NCI-H510A (cell line): ENCODE measurements at regions not wholly inside any gene's neighbourhood (a gene's known extent, or its start where the extent isn't known, plus 50 kb on each side); places are given as distances from the start of the nearest gene placed in this dataset.
A peak's percentile ranks its signal among the peaks of the same experiment; 100 is the strongest.
"Not testable (repeated sequence)": the region's sequence is repeated elsewhere in the genome, so short reads cannot be mapped to it uniquely, and the experiment has no call there.

Experiments
- DNase-seq: peaks from one replicate; lab custom pipeline; 2025; lab: John Stamatoyannopoulos, UW

GRCh38 chr15:35282965-35283496, 197.9 kb upstream of the NANOGP8 start:
- DNase-seq, result no peak

GRCh38 chr15:35281515-35281914, 196.4 kb upstream of the NANOGP8 start:
- no peak for DNase-seq

GRCh38 chr15:35279811-35280210, 194.7 kb upstream of the NANOGP8 start:
- no peak for DNase-seq

- no peak for DNase-seq
Observed at GRCh38 chr15:35271371-35272043, 186.4 kb upstream of the NANOGP8 start.

- no peak for DNase-seq
Observed at GRCh38 chr15:35260941-35261340, 175.8 kb upstream of the NANOGP8 start.

GRCh38 chr15:35260274-35260673, 175.2 kb upstream of the NANOGP8 start:
- DNase-seq, result not testable (repeated sequence)

GRCh38 chr15:35256551-35256950, 171.5 kb upstream of the NANOGP8 start:
- peak; percentile 26 for DNase-seq

- DNase-seq, result no peak
Observed at GRCh38 chr15:35256141-35256540, 171.0 kb upstream of the NANOGP8 start.

- not testable (repeated sequence) for DNase-seq
Observed at GRCh38 chr15:35254908-35255307, 169.8 kb upstream of the NANOGP8 start.

GRCh38 chr15:35254062-35254461, 169.0 kb upstream of the NANOGP8 start:
- no peak for DNase-seq

GRCh38 chr15:35252351-35252865, 167.3 kb upstream of the NANOGP8 start:
- DNase-seq, result no peak

- DNase-seq, result no peak
Observed at GRCh38 chr15:35247150-35247549, 162.1 kb upstream of the NANOGP8 start.

GRCh38 chr15:35246451-35246850, 161.4 kb upstream of the NANOGP8 start:
- no peak for DNase-seq

- DNase-seq, result not testable (repeated sequence)
Observed at GRCh38 chr15:35245681-35246080, 160.6 kb upstream of the NANOGP8 start.

- DNase-seq, result no peak
Observed at GRCh38 chr15:35244227-35244626, 159.1 kb upstream of the NANOGP8 start.

GRCh38 chr15:35243758-35244157, 158.7 kb upstream of the NANOGP8 start:
- DNase-seq, result no peak

GRCh38 chr15:35239693-35240092, 154.6 kb upstream of the NANOGP8 start:
- not testable (repeated sequence) for DNase-seq

GRCh38 chr15:35238448-35238847, 153.4 kb upstream of the NANOGP8 start:
- DNase-seq, result not testable (repeated sequence)

GRCh38 chr15:35229085-35229484, 144.0 kb upstream of the NANOGP8 start:
- no peak for DNase-seq

GRCh38 chr15:35218215-35218614, 133.1 kb upstream of the NANOGP8 start:
- DNase-seq, result no peak

- no peak for DNase-seq
Observed at GRCh38 chr15:35215093-35215492, 130.0 kb upstream of the NANOGP8 start.

GRCh38 chr15:35211240-35211902, 126.3 kb upstream of the NANOGP8 start:
- DNase-seq, result no peak

GRCh38 chr15:35210370-35210769, 125.3 kb upstream of the NANOGP8 start:
- DNase-seq, result no peak
